ENCODE measurements at regions not wholly inside any gene's neighbourhood (a gene's known extent, or its start where the extent isn't known, plus 50 kb on each side); places are given as distances from the start of the nearest gene placed in this dataset.

- no peak for TF ChIP-seq CTCF (IDR thresholded peaks at IDR 0.05; ENCODE audit: low read depth, low read length)
- TF ChIP-seq, protein P1, sequence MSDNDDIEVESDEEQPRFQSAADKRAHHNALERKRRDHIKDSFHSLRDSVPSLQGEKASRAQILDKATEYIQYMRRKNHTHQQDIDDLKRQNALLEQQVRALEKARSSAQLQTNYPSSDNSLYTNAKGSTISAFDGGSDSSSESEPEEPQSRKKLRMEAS (IDR thresholded peaks at IDR 0.05; ENCODE audit: low read depth, low read length): no peak
These were observed 229.1 kb upstream of the PMFBP1 start for GRCh38 chr16:72401084-72401361.
